ENCODE measurements at regions not wholly inside any gene's neighbourhood (a gene's known extent, or its start where the extent isn't known, plus 50 kb on each side); places are given as distances from the start of the nearest gene placed in this dataset.

- TF ChIP-seq CTCF (IDR thresholded peaks at IDR 0.05; ENCODE audit: poor library complexity) (no peak), EZH2 (IDR thresholded peaks at IDR 0.05; ENCODE audit: borderline replicate concordance) (no peak), EZH2phosphoT487 (IDR thresholded peaks at IDR 0.05; ENCODE audit: low read depth, severe bottlenecking, unreplicated experiment) (no peak)
Observed at GRCh38 chr17:71983828-71984227, 137.0 kb upstream of the SOX9 start.

All from hepatocyte (in vitro differentiated cells).